H9 (cell line): ENCODE measurements at regions not wholly inside any gene's neighbourhood (a gene's known extent, or its start where the extent isn't known, plus 50 kb on each side); places are given as distances from the start of the nearest gene placed in this dataset.

Experiments
- DNase-seq: peaks from one replicate; pipeline ENCODE4 v3.0.0-alpha.2; 2017
- H2AFZ ChIP-seq: one replicate; pipeline ENCODE4 v1.6.1; 2013; ENCODE audit warnings: mild to moderate bottlenecking, low read length, control low read depth, moderate library complexity
- H2AK5ac ChIP-seq: 2 replicates; pipeline ENCODE4 v1.6.1; 2013; ENCODE audit warnings: low read length, control low read depth, mixed read lengths; ENCODE audit not compliant: insufficient read length
- H2BK120ac ChIP-seq: one replicate; pipeline ENCODE4 v1.6.1; 2013; ENCODE audit warnings: low read depth, mild to moderate bottlenecking, low read length, control low read depth, inconsistent platforms; ENCODE audit not compliant: poor library complexity, severe bottlenecking
- H2BK12ac ChIP-seq: 2 replicates; pipeline ENCODE4 v1.6.1; 2013; ENCODE audit warnings: low read length, control low read depth, mixed read lengths, low read depth; ENCODE audit not compliant: insufficient read length
- H2BK15ac ChIP-seq: 2 replicates; pipeline ENCODE4 v1.6.1; 2013; ENCODE audit warnings: low read depth, low read length, control low read depth
- H2BK20ac ChIP-seq: one replicate; pipeline ENCODE4 v1.6.1; 2013; ENCODE audit warnings: low read depth, mild to moderate bottlenecking, low read length, control low read depth, inconsistent platforms; ENCODE audit not compliant: poor library complexity, severe bottlenecking
- H2BK5ac ChIP-seq: 2 replicates; pipeline ENCODE4 v1.6.1; 2013; ENCODE audit warnings: low read length, control low read depth, mixed read lengths; ENCODE audit not compliant: insufficient read length
- H3K14ac ChIP-seq: 2 replicates; pipeline ENCODE4 v1.6.1; 2013; ENCODE audit warnings: low read length, control low read depth; ENCODE audit not compliant: insufficient read depth
- H3K18ac ChIP-seq: 2 replicates; pipeline ENCODE4 v1.6.1; 2013; ENCODE audit warnings: low read depth, mild to moderate bottlenecking, mixed read lengths, low read length, control low read depth; ENCODE audit not compliant: insufficient read length
- H3K23ac ChIP-seq: 2 replicates; pipeline ENCODE4 v1.6.1; 2013; ENCODE audit warnings: low read length, control low read depth, mixed read lengths, low read depth; ENCODE audit not compliant: insufficient read length
- H3K23me2 ChIP-seq: 2 replicates; pipeline ENCODE4 v1.6.1; 2013; ENCODE audit warnings: low read depth, mild to moderate bottlenecking, mixed read lengths, low read length, control low read depth; ENCODE audit not compliant: insufficient read length, poor library complexity, severe bottlenecking
- H3K27ac ChIP-seq: 2 replicates; pipeline ENCODE4 v1.5.1; 2013; ENCODE audit warnings: low read length, control low read depth, mixed read lengths, low read depth; ENCODE audit not compliant: insufficient read length
- H3K27me3 ChIP-seq: 2 replicates; pipeline ENCODE4 v1.6.1; 2013; ENCODE audit warnings: low read length, control low read depth, inconsistent platforms; ENCODE audit not compliant: insufficient read depth
- H3K4ac ChIP-seq: 2 replicates; pipeline ENCODE4 v1.6.1; 2013; ENCODE audit warnings: low read depth, mild to moderate bottlenecking, control low read depth, inconsistent platforms, low read length, moderate library complexity
- H3K4me1 ChIP-seq: 2 replicates; pipeline ENCODE4 v1.6.1; 2013; ENCODE audit warnings: low read length, control low read depth, inconsistent platforms; ENCODE audit not compliant: insufficient read depth
- H3K4me2 ChIP-seq: 2 replicates; pipeline ENCODE4 v1.6.1; 2013; ENCODE audit warnings: low read length, control low read depth, mixed read lengths; ENCODE audit not compliant: insufficient read length, insufficient read depth
- H3K56ac ChIP-seq: 2 replicates; pipeline ENCODE4 v1.6.1; 2013; ENCODE audit warnings: low read depth, mild to moderate bottlenecking, mixed read lengths, low read length, control low read depth; ENCODE audit not compliant: insufficient read length
- H3K79me1 ChIP-seq: 2 replicates; pipeline ENCODE4 v1.6.1; 2013; ENCODE audit warnings: low read depth, mild to moderate bottlenecking, moderate library complexity, low read length, control low read depth, inconsistent platforms; ENCODE audit not compliant: insufficient read depth, poor library complexity, severe bottlenecking
- H3K79me2 ChIP-seq: 2 replicates; pipeline ENCODE4 v1.6.1; 2013; ENCODE audit warnings: low read length, control low read depth, inconsistent platforms; ENCODE audit not compliant: insufficient read depth
- H3K9ac ChIP-seq: 2 replicates; pipeline ENCODE4 v1.6.1; 2013; ENCODE audit warnings: low read length, control low read depth, mixed read lengths; ENCODE audit not compliant: insufficient read length; ENCODE audit errors: extremely low read depth
- H3K9me3 ChIP-seq: one replicate; pipeline ENCODE4 v1.6.1; 2013; ENCODE audit warnings: low read depth, low read length, inconsistent platforms; ENCODE audit not compliant: control insufficient read depth
- H3T11ph ChIP-seq: one replicate; pipeline ENCODE4 v1.6.1; 2013; ENCODE audit warnings: mild to moderate bottlenecking, low read length, control low read depth, inconsistent platforms
- H4K20me1 ChIP-seq: one replicate; pipeline ENCODE4 v1.6.1; 2013; ENCODE audit not compliant: control insufficient read depth, insufficient read length, insufficient read depth
- H4K5ac ChIP-seq: 2 replicates; pipeline ENCODE4 v1.6.1; 2013; ENCODE audit warnings: low read depth, mild to moderate bottlenecking, mixed read lengths, low read length, control low read depth; ENCODE audit not compliant: insufficient read length
- H4K8ac ChIP-seq: replicated peaks from 2 replicates; pipeline ENCODE4 v1.6.1; 2013; ENCODE audit warnings: low read length, control low read depth, mixed read lengths, low read depth; ENCODE audit not compliant: insufficient read length
- H4K91ac ChIP-seq: 2 replicates; pipeline ENCODE4 v1.6.1; 2013; ENCODE audit warnings: low read depth, mild to moderate bottlenecking, moderate library complexity, mixed read lengths, low read length, control low read depth; ENCODE audit not compliant: insufficient read length
- H3K27ac Mint-ChIP-seq, 3 experiments: 2 replicates in 2 of 3; 3 replicates in 1 of 3; pipeline ENCODE4 v1.8.0; 2020 to 2021; ENCODE audit warnings: mixed read lengths in 3 of 3, mild to moderate bottlenecking in 1 of 3, moderate library complexity in 1 of 3
- H3K27me3 Mint-ChIP-seq: 2 replicates; pipeline ENCODE4 v1.8.0; 2021; ENCODE audit warnings: low read depth, mild to moderate bottlenecking, moderate library complexity, mixed read lengths
- H3K36me3 Mint-ChIP-seq, 3 experiments: 2 replicates in 2 of 3; 3 replicates in 1 of 3; pipeline ENCODE4 v1.8.0; 2020 to 2021; ENCODE audit warnings: low read depth in 3 of 3, mixed read lengths in 3 of 3; ENCODE audit not compliant: insufficient read depth in 1 of 3
- H3K4me1 Mint-ChIP-seq, 2 experiments: 2 replicates each; pipeline ENCODE4 v1.8.0; 2020; ENCODE audit warnings: mixed read lengths in 2 of 2
- H3K4me3 Mint-ChIP-seq, 2 experiments: 2 replicates in 1 of 2; 3 replicates in 1 of 2; pipeline ENCODE4 v1.8.0; 2020 to 2021; ENCODE audit warnings: mild to moderate bottlenecking in 2 of 2, mixed read lengths in 2 of 2, moderate library complexity in 1 of 2
- H3K9me3 Mint-ChIP-seq, 2 experiments: 2 replicates in 1 of 2; 3 replicates in 1 of 2; pipeline ENCODE4 v1.8.0; 2020; ENCODE audit warnings: mild to moderate bottlenecking in 2 of 2, mixed read lengths in 2 of 2, moderate library complexity in 1 of 2
- CTCF ChIP-seq: fragments of 200-600 bp; sonication (generic); conservative IDR thresholded peaks from 3 replicates; pipeline ENCODE4 v1.8.0; 2021; ENCODE audit warnings: antibody characterized with exemption, mild to moderate bottlenecking
- WGBS: extraction: QIAGEN DNeasy Blood & Tissue Kit; methylation state at CpG from one replicate; pipeline ENCODE4 v1.1.7; 2013; ENCODE audit warnings: missing lambda C conversion rate, low lambda C conversion rate, mixed read lengths; ENCODE audit not compliant: insufficient read length; ENCODE audit errors: extremely low coverage; 5-methylcytosine and 5-hydroxymethylcytosine counted together

GRCh38 chr1:2952371-2952770, 68.9 kb upstream of the ACTRT2 start:
- Histone ChIP-seq H4K20me1 (no peaks in the 10 kb centered on the region), H4K5ac (no peak overlapping the region), H2AFZ (no peak overlapping the region), H3K23ac (no peak overlapping the region), H3K4ac (no peak overlapping the region), H3T11ph (no peak overlapping the region), H3K4me1 (no peaks in the 10 kb centered on the region), H2BK15ac (no peak overlapping the region), H3K18ac (no peak overlapping the region), H3K79me2 (no peaks in the 10 kb centered on the region), H2BK5ac (no peak overlapping the region), H3K4me2 (no peak overlapping the region), H3K9ac (no peak overlapping the region), H2BK120ac (no peak overlapping the region), H3K56ac (no peak overlapping the region), H2AK5ac (no peak overlapping the region), H3K79me1 (no peaks in the 10 kb centered on the region), H3K23me2 (no peaks in the 10 kb centered on the region), H4K91ac (no peak overlapping the region), H2BK20ac (no peak overlapping the region), H3K27ac (no peak overlapping the region), H4K8ac (no peak overlapping the region), H3K14ac (no peak overlapping the region), H3K9me3 (peaks cover 73% of the 10 kb centered on the region), H2BK12ac (no peak overlapping the region), H3K27me3 (no peaks in the 10 kb centered on the region)
- Mint-ChIP-seq H3K4me3 (no peak overlapping the region), H3K27ac (no peak overlapping the region), H3K4me1 (no peaks in the 10 kb centered on the region), H3K9me3 (peaks cover 41 to 76% of the 10 kb centered on the region in 2 experiments), H3K36me3 (peaks cover 5 to 27% (median 6%) of the 10 kb centered on the region in 3 experiments; a peak in 6 of 7 replicates), H3K27me3 (peaks cover 4% of the 10 kb centered on the region)
- DNase-seq, result no peak
- no CpG with 5 or more reads among the region's 9 CpGs for WGBS
- TF ChIP-seq CTCF, result no peak
